ENCODE measurements at regions not wholly inside any gene's neighbourhood (a gene's known extent, or its start where the extent isn't known, plus 50 kb on each side); places are given as distances from the start of the nearest gene placed in this dataset.

- POLR2A ChIA-PET, result no interaction called here
- TF ChIP-seq FOXJ3 (CRISPR knock-in tag; IDR thresholded peaks at IDR 0.05) (no peak), NFIC (IDR thresholded peaks at IDR 0.05; ENCODE audit: borderline replicate concordance) (no peak), NRF1 (IDR thresholded peaks at IDR 0.05; ENCODE audit: low read depth, low read length) (no peak), GATA2 (CRISPR knock-in tag; IDR thresholded peaks at IDR 0.05) (no peak), EP300 (IDR thresholded peaks at IDR 0.05; ENCODE audit: borderline replicate concordance in 1 of 2, low read depth in 1 of 2, low read length in 1 of 2) (no peak), RAD21 (IDR thresholded peaks at IDR 0.05; ENCODE audit: low read length) (no peak), CHD2 (IDR thresholded peaks at IDR 0.05; ENCODE audit: low read length, partially characterized antibody) (no peak), EZH2phosphoT487 (IDR thresholded peaks at IDR 0.05; ENCODE audit: borderline replicate concordance, low read depth) (no peak), RFX5 (IDR thresholded peaks at IDR 0.05; ENCODE audit: low read length) (no peak), TAF1 (IDR thresholded peaks at IDR 0.05; ENCODE audit: borderline replicate concordance, low read depth, low read length) (no peak), JUND (IDR thresholded peaks at IDR 0.05) (no peak), GABPA (IDR thresholded peaks at IDR 0.05; ENCODE audit: low read depth) (no peak), RXRA (IDR thresholded peaks at IDR 0.05; ENCODE audit: borderline replicate concordance, low read depth) (no peak), TEAD4 (IDR thresholded peaks at IDR 0.05; ENCODE audit: borderline replicate concordance, insufficient read depth) (no peak)
- TF ChIP-seq, protein P1, sequence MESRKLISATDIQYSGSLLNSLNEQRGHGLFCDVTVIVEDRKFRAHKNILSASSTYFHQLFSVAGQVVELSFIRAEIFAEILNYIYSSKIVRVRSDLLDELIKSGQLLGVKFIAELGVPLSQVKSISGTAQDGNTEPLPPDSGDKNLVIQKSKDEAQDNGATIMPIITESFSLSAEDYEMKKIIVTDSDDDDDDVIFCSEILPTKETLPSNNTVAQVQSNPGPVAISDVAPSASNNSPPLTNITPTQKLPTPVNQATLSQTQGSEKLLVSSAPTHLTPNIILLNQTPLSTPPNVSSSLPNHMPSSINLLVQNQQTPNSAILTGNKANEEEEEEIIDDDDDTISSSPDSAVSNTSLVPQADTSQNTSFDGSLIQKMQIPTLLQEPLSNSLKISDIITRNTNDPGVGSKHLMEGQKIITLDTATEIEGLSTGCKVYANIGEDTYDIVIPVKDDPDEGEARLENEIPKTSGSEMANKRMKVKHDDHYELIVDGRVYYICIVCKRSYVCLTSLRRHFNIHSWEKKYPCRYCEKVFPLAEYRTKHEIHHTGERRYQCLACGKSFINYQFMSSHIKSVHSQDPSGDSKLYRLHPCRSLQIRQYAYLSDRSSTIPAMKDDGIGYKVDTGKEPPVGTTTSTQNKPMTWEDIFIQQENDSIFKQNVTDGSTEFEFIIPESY (IDR thresholded peaks at IDR 0.05; ENCODE audit: borderline replicate concordance, low read depth), result no peak
- CTCF ChIA-PET, result no interaction called here
- Histone ChIP-seq H3K4me1 (ENCODE audit: control insufficient read depth in 1 of 2, insufficient read depth in 2 of 2, low read depth in 1 of 2, low read length in 1 of 2) (no peaks in the 10 kb centered on the region; a peak in 1 of 4 replicates), H3F3A (replicated peaks; ENCODE audit: insufficient read depth) (no peaks in the 10 kb centered on the region), H4K20me1 (ENCODE audit: insufficient read depth) (no peaks in the 10 kb centered on the region), H3K9me3 (no peaks in the 10 kb centered on the region), H3K4me3 (ENCODE audit: low read depth in 2 of 2, low read length in 1 of 2) (no peak overlapping the region), H3K4me2 (no peak overlapping the region), H3K36me3 (replicated peaks in 1 of 2; ENCODE audit: control insufficient read depth in 1 of 2, insufficient read depth in 2 of 2, low read length in 1 of 2) (no peaks in the 10 kb centered on the region), H3K27ac (ENCODE audit: low read depth in 2 of 2, low read length in 1 of 2) (no peak overlapping the region), H3K9ac (no peak overlapping the region), H3K27me3 (ENCODE audit: insufficient read depth) (no peaks in the 10 kb centered on the region), H2AFZ (ENCODE audit: low read depth) (no peak overlapping the region), H3K9me2 (no peaks in the 10 kb centered on the region), H3K79me2 (ENCODE audit: insufficient read depth) (no peaks in the 10 kb centered on the region)
- no peak for DNase-seq
- WGBS (ENCODE audit: low lambda C conversion rate), result 21% methylated on average over 4 of the region's 4 CpGs
These were observed 428.5 kb upstream of the MGMT start for GRCh38 chr10:129038522-129038921.

- Histone ChIP-seq H3K4me3 (ENCODE audit: low read depth in 2 of 2, low read length in 1 of 2) (no peak overlapping the region), H3F3A (replicated peaks; ENCODE audit: insufficient read depth) (no peaks in the 10 kb centered on the region), H3K4me2 (no peak overlapping the region), H3K36me3 (replicated peaks in 1 of 2; ENCODE audit: control insufficient read depth in 1 of 2, insufficient read depth in 2 of 2, low read length in 1 of 2) (no peaks in the 10 kb centered on the region), H3K27ac (ENCODE audit: low read depth in 2 of 2, low read length in 1 of 2) (no peak overlapping the region), H3K79me2 (ENCODE audit: insufficient read depth) (no peaks in the 10 kb centered on the region), H3K9me2 (no peaks in the 10 kb centered on the region), H2AFZ (ENCODE audit: low read depth) (no peak overlapping the region), H3K9ac (no peak overlapping the region), H4K20me1 (ENCODE audit: insufficient read depth) (no peaks in the 10 kb centered on the region), H3K9me3 (no peaks in the 10 kb centered on the region), H3K4me1 (ENCODE audit: control insufficient read depth in 1 of 2, insufficient read depth in 2 of 2, low read depth in 1 of 2, low read length in 1 of 2) (no peaks in the 10 kb centered on the region; a peak in 1 of 4 replicates), H3K27me3 (ENCODE audit: insufficient read depth) (no peaks in the 10 kb centered on the region)
- POLR2A ChIA-PET, result no interaction called here
- 47% methylated on average over 15 of the region's 15 CpGs for WGBS (ENCODE audit: low lambda C conversion rate)
- DNase-seq, result no peak
- CTCF ChIA-PET, result interaction anchor here (0.6 to 2.3 kb wide), 2 partner anchors 8 to 840 kb away, joined by 4 to 7 read pairs; no protein-coding TSS in a partner anchor
- TF ChIP-seq USF1 (IDR thresholded peaks at IDR 0.05; ENCODE audit: borderline replicate concordance, low read depth) (no peak), SIN3A (IDR thresholded peaks at IDR 0.05; ENCODE audit: borderline replicate concordance, low read depth, low read length) (no peak), TAF1 (IDR thresholded peaks at IDR 0.05; ENCODE audit: borderline replicate concordance, low read depth, low read length) (no peak), TCF12 (IDR thresholded peaks at IDR 0.05) (no peak), RFX5 (IDR thresholded peaks at IDR 0.05; ENCODE audit: low read length) (no peak), GATA2 (CRISPR knock-in tag; IDR thresholded peaks at IDR 0.05) (no peak), POLR2AphosphoS5 (IDR thresholded peaks at IDR 0.05; ENCODE audit: low read depth, low read length) (no peak), CTCF (IDR thresholded peaks at IDR 0.05) (no peak)
These were observed 427.4 kb upstream of the MGMT start for GRCh38 chr10:129039406-129040370.
